ENCODE measurements at regions not wholly inside any gene's neighbourhood (a gene's known extent, or its start where the extent isn't known, plus 50 kb on each side); places are given as distances from the start of the nearest gene placed in this dataset.

GRCh38 chr6:168719901-168720300 lies 278.9 kb downstream of the SMOC2 start:
- Mint-ChIP-seq H3K27me3 (peaks cover 3% of the 10 kb centered on the region), H3K36me3 (ENCODE audit: low read depth) (no peaks in the 10 kb centered on the region), H3K4me1 (no peaks in the 10 kb centered on the region), H3K4me3 (no peak overlapping the region), H3K27ac (no peak overlapping the region), H3K9me3 (no peaks in the 10 kb centered on the region)
- DNase-seq (no peak), ATAC-seq (no peak)

- H3K9me3 Mint-ChIP-seq = no peaks in the 10 kb centered on the region
- H3K27ac Mint-ChIP-seq = no peak overlapping the region
- H3K4me3 Mint-ChIP-seq = no peak overlapping the region
- ATAC-seq (no peak), DNase-seq (no peak)
- no peaks in the 10 kb centered on the region for H3K4me1 Mint-ChIP-seq
- H3K36me3 Mint-ChIP-seq (ENCODE audit: low read depth) = no peaks in the 10 kb centered on the region
- H3K27me3 Mint-ChIP-seq = peaks cover 3% of the 10 kb centered on the region
Observed at GRCh38 chr6:168718821-168719475, 278.0 kb downstream of the SMOC2 start.
